ENCODE measurements at regions not wholly inside any gene's neighbourhood (a gene's known extent, or its start where the extent isn't known, plus 50 kb on each side); places are given as distances from the start of the nearest gene placed in this dataset.

DNA sequence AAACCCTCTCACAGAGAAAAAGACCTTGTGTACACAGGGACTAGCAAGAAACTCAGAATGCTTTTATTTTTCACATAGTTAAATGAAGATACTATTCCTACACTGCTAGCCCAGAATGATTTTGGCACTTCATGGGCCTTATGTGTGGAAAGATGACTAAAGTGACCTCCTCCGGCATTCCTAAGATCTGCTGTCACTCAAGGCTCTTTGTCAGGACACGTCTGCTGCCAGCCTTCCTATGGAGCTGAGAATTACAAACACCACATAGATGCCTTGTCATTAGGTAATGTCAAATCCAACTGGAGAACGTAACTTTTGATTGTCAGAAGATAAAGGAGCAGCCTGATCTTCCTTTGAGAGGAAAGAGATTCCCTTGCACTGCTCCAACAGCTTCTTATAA, 249.1 kb downstream of the FAT3 start:
- DNase-seq: no peak
- Histone ChIP-seq H3K9me3 (no peaks in the 10 kb centered on the region), H3K36me3 (no peaks in the 10 kb centered on the region), H3K27me3 (no peaks in the 10 kb centered on the region), H3K4me3 (no peak overlapping the region), H3K4me1 (no peaks in the 10 kb centered on the region), H3K27ac (no peak overlapping the region)
- no peak for TF ChIP-seq POLR2A (IDR thresholded peaks at IDR 0.05)
- 76% methylated on average over 3 of the region's 3 CpGs for WGBS, 2 donors
- ATAC-seq (ENCODE audit: low FRiP score in 2 of 2): no peak

DNA sequence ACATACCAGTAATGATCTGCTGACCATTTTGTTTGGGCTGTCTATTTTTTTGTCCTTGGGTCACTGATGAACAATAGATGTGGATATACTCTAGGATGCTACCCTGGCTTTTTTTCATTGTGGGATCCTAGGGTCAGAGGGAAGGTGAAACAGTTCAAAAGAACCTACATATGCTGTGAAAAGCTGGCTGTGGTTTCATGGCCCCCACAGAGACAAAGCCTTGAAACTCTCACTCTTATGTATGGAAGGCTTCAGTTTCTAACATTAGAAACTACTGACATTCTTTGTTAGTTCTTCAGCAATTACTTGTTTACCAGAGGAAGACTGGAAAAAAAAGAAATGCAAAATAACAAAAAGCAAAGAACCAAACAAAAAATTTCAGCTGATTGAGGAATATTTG, 250.7 kb downstream of the FAT3 start:
- no peak overlapping the region for H3K4me3 ChIP-seq

DNA sequence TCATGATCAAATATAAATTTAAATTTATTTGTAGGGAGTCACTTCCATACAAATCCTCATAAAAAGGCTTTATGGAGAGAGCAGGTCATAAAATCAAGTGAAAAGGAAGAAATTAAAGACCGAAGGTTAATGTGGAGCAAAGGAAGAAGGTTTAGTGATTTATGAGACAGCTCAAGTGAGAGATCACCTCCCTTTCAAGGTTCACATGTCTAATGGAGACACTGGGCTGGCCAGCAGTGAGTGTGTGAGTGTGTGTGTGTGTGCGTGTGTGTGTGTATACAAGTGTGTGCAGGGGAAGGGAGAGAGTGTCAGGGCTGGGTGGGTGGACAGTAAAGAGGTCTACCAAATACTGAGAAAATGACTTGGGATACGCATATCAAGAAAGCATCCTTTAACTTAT, 251.2 kb downstream of the FAT3 start:
- WGBS, 2 donors: 79 to 88% methylated on average over 3 of the region's 3 CpGs
- TF ChIP-seq POLR2A (IDR thresholded peaks at IDR 0.05) (no peak), EP300 (IDR thresholded peaks at IDR 0.05) (no peak), POLR2AphosphoS5 (IDR thresholded peaks at IDR 0.05) (no peak)
- TF ChIP-seq, protein P1, sequence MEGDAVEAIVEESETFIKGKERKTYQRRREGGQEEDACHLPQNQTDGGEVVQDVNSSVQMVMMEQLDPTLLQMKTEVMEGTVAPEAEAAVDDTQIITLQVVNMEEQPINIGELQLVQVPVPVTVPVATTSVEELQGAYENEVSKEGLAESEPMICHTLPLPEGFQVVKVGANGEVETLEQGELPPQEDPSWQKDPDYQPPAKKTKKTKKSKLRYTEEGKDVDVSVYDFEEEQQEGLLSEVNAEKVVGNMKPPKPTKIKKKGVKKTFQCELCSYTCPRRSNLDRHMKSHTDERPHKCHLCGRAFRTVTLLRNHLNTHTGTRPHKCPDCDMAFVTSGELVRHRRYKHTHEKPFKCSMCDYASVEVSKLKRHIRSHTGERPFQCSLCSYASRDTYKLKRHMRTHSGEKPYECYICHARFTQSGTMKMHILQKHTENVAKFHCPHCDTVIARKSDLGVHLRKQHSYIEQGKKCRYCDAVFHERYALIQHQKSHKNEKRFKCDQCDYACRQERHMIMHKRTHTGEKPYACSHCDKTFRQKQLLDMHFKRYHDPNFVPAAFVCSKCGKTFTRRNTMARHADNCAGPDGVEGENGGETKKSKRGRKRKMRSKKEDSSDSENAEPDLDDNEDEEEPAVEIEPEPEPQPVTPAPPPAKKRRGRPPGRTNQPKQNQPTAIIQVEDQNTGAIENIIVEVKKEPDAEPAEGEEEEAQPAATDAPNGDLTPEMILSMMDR (IDR thresholded peaks at IDR 0.05): no peak
- Histone ChIP-seq H3K36me3 (no peaks in the 10 kb centered on the region), H3K4me1 (no peaks in the 10 kb centered on the region), H3K4me3 (no peak overlapping the region), H3K27me3 (no peaks in the 10 kb centered on the region), H3K9me3 (no peaks in the 10 kb centered on the region), H3K27ac (no peak overlapping the region)
- ATAC-seq (ENCODE audit: low FRiP score in 2 of 2) (no peak), DNase-seq (no peak)

More for the DNA sequence above, 250.7 kb downstream of the FAT3 start:
- Histone ChIP-seq H3K4me1 (no peaks in the 10 kb centered on the region), H3K36me3 (no peaks in the 10 kb centered on the region), H3K27ac (no peak overlapping the region), H3K9me3 (no peaks in the 10 kb centered on the region), H3K27me3 (no peaks in the 10 kb centered on the region)
- DNase-seq (no peak), ATAC-seq (ENCODE audit: low FRiP score in 2 of 2) (no peak)
- TF ChIP-seq POLR2AphosphoS5 (IDR thresholded peaks at IDR 0.05): no peak
- no peak for TF ChIP-seq POLR2A (IDR thresholded peaks at IDR 0.05)
- TF ChIP-seq, protein P1 (IDR thresholded peaks at IDR 0.05): no peak
- TF ChIP-seq EP300 (IDR thresholded peaks at IDR 0.05): no peak

DNA sequence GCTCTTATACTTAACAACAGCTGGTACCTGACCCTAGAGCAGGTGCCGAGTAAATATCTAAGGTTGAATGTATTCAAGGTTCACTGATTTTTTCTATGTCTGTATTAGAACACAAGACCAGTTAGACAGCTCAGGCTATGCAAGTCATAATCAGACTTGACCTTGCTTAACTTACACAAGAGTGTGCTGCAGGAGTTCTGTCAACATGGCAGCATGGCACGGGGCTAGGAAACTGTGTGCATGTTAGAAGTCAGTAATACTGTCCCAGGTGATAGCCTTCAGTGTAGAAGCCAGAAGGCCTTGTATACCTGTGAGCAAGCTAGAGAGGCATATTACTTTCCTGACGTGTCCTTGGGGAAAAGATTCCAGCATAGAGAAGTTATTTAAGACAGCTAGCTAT, 253.1 kb downstream of the FAT3 start:
- WGBS, 2 donors: 83 to 92% methylated on average over 3 of the region's 3 CpGs
- H3K36me3 ChIP-seq: no peaks in the 10 kb centered on the region
- no peak overlapping the region for H3K4me3 ChIP-seq
- TF ChIP-seq EP300 (IDR thresholded peaks at IDR 0.05): no peak
- no peak for TF ChIP-seq POLR2AphosphoS5 (IDR thresholded peaks at IDR 0.05)
- TF ChIP-seq, protein P1 (IDR thresholded peaks at IDR 0.05): no peak
- TF ChIP-seq POLR2A (IDR thresholded peaks at IDR 0.05): no peak
- H3K4me1 ChIP-seq: no peaks in the 10 kb centered on the region
- DNase-seq (no peak), ATAC-seq (ENCODE audit: low FRiP score in 2 of 2) (no peak)
- H3K9me3 ChIP-seq: no peaks in the 10 kb centered on the region
- H3K27ac ChIP-seq: no peak overlapping the region
- no peaks in the 10 kb centered on the region for H3K27me3 ChIP-seq

DNA sequence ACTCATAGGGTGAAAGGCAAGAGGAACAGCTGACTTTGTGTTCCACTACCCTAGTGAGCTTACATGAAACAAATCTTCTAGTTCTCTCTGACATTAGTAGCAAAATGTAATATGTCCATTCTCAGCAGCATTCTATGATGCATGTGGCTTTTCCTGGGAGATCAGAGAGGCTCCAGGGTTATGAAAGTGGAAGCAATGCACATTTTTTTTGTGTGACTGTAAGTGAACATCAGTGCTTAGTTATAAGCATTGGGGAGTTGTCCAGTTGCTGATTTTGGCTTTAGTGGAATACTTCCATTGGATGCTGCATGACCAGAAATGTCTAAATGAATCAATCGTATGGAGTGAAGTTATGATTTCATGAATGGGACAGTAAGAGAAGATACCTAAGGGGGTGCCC, 255.9 kb downstream of the FAT3 start:
- DNase-seq: no peak
- 63 to 81% methylated on average over 1 of the region's 1 CpG for WGBS, 2 donors
- Histone ChIP-seq H3K36me3 (no peaks in the 10 kb centered on the region), H3K4me3 (no peak overlapping the region), H3K27me3 (no peaks in the 10 kb centered on the region), H3K27ac (no peak overlapping the region), H3K9me3 (no peaks in the 10 kb centered on the region), H3K4me1 (no peaks in the 10 kb centered on the region)
- ATAC-seq (ENCODE audit: low FRiP score in 2 of 2): no peak
- TF ChIP-seq, protein P1 (IDR thresholded peaks at IDR 0.05): no peak
- TF ChIP-seq POLR2A (IDR thresholded peaks at IDR 0.05) (no peak), POLR2AphosphoS5 (IDR thresholded peaks at IDR 0.05) (no peak), EP300 (IDR thresholded peaks at IDR 0.05) (no peak)

Data from upper lobe of left lung (tissue), 6 donors.